Stimulated activated CD4-positive, alpha-beta T cell treated with anti-CD3 and anti-CD28 coated beads, Interleukin-2, amount 100 ng/mL, for 4 hours (primary cell): ENCODE measurements at regions not wholly inside any gene's neighbourhood (a gene's known extent, or its start where the extent isn't known, plus 50 kb on each side); places are given as distances from the start of the nearest gene placed in this dataset.
"Not testable (repeated sequence)": the region's sequence is repeated elsewhere in the genome, so short reads cannot be mapped to it uniquely, and the experiment has no call there.

Experiments
- DNase-seq: peaks from one replicate; pipeline ENCODE4 v3.0.0-alpha.2; 2020; ENCODE audit warnings: low read depth

GRCh38 chr4:24368801-24369200 is 215.6 kb downstream of the DHX15 start:
- no peak for DNase-seq

- no peak for DNase-seq
These were observed 219.5 kb downstream of the DHX15 start for GRCh38 chr4:24364852-24365251.

GRCh38 chr4:24364249-24364648 is 220.1 kb downstream of the DHX15 start:
- DNase-seq: no peak

GRCh38 chr4:24363751-24364150 is 220.6 kb downstream of the DHX15 start:
- DNase-seq: no peak

GRCh38 chr4:24352112-24352511 is 232.2 kb downstream of the DHX15 start:
- no peak for DNase-seq

GRCh38 chr4:24349168-24349996 is 235.0 kb downstream of the DHX15 start:
- DNase-seq: not testable (repeated sequence)

- DNase-seq: no peak
These were observed 245.1 kb downstream of the DHX15 start for GRCh38 chr4:24339260-24339659.

- DNase-seq: no peak
These were observed 246.7 kb downstream of the DHX15 start for GRCh38 chr4:24337451-24338190.

- no peak for DNase-seq
These were observed 248.7 kb downstream of the DHX15 start for GRCh38 chr4:24335616-24336015.

GRCh38 chr4:24334906-24335305 is 249.4 kb downstream of the DHX15 start:
- no peak for DNase-seq

- no peak for DNase-seq
These were observed 253.8 kb downstream of the DHX15 start for GRCh38 chr4:24330573-24330972.

GRCh38 chr4:24330172-24330571 is 254.2 kb downstream of the DHX15 start:
- no peak for DNase-seq

GRCh38 chr4:24328711-24329110 is 255.6 kb downstream of the DHX15 start:
- DNase-seq: no peak

- no peak for DNase-seq
These were observed 256.0 kb downstream of the DHX15 start for GRCh38 chr4:24328310-24328709.

- no peak for DNase-seq
These were observed 261.4 kb downstream of the DHX15 start for GRCh38 chr4:24322995-24323394.

- DNase-seq: no peak
These were observed 261.8 kb downstream of the DHX15 start for GRCh38 chr4:24322511-24322910.

- no peak for DNase-seq
These were observed 262.7 kb downstream of the DHX15 start for GRCh38 chr4:24321616-24322015.

GRCh38 chr4:24321131-24321530 is 263.2 kb downstream of the DHX15 start:
- no peak for DNase-seq

- no peak for DNase-seq
These were observed 265.0 kb downstream of the DHX15 start for GRCh38 chr4:24319387-24319786.

GRCh38 chr4:24315056-24315455 is 269.3 kb downstream of the DHX15 start:
- no peak for DNase-seq

GRCh38 chr4:24312261-24312913 is 272.0 kb downstream of the DHX15 start:
- no peak for DNase-seq

GRCh38 chr4:24303926-24304325 is 280.4 kb downstream of the DHX15 start:
- DNase-seq: no peak

- DNase-seq: no peak
These were observed 285.4 kb downstream of the DHX15 start for GRCh38 chr4:24298911-24299310.
